K562 (cell line): ENCODE measurements at regions not wholly inside any gene's neighbourhood (a gene's known extent, or its start where the extent isn't known, plus 50 kb on each side); places are given as distances from the start of the nearest gene placed in this dataset.

Experiments used
- ATAC-seq: fragments of 200-7000 bp; cut with Tn5 transposase; 3 replicates; pipeline ENCODE4 v1.9.1; 2020; ENCODE audit warnings: moderate library complexity
- BruUV-seq: library from RNA; stranded (reverse); fragments of 400-500 nt; replicated peaks from 2 replicates; lab custom pipeline; 2021; lab: Mats Ljungman, UMichigan
- CTCF ChIA-PET: fragments of 300-600 bp; formaldehyde crosslinking; extraction: SDS; loops from one replicate; lab custom pipeline; 2021; ENCODE audit warnings: low intra/inter-chr PET ratio; lab: Yijun Ruan, JAX
- POLR2A ChIA-PET: fragments of 300-600, 350-650 bp; sonication (Branson Sonifier 250); formaldehyde crosslinking; extraction: SDS; loops from one replicate; lab custom pipeline; 2021; ENCODE audit warnings: antibody characterized with exemption, inconsistent platforms; lab: Yijun Ruan, JAX
- DNase-seq, 4 experiments: peaks; one replicate each; pipeline versions ENCODE4 v3.0.0 to v3.0.0-alpha.2; 2011 to 2018; ENCODE audit warnings: low spot score in 3 of 4, mixed read lengths in 3 of 4; ENCODE audit errors: extremely low read depth in 1 of 4
- FAIRE-seq: peaks from 2 replicates; lab custom pipeline; 2011; peaks lifted over from hg19 to GRCh38; lab: Jason Lieb, UNC
- H2AFZ ChIP-seq: 2 replicates; pipeline ENCODE4 v1.6.0; 2011; ENCODE audit warnings: low read depth, low read length, control low read depth, inconsistent platforms
- H3K27ac ChIP-seq: fragments of 200-600 bp; 3 replicates; pipeline ENCODE4 v1.8.0; 2011; ENCODE audit warnings: low read depth, mild to moderate bottlenecking, control low read depth, inconsistent platforms, low read length, moderate library complexity, mixed read lengths; ENCODE audit errors: extremely low read depth
- H3K27me3 ChIP-seq, 2 experiments: fragments of 300-600 bp in 1 of 2; 2 replicates in 1 of 2; 3 replicates in 1 of 2; pipeline versions ENCODE4 v1.6.0 to v1.8.0; 2011; ENCODE audit warnings: inconsistent platforms in 2 of 2, low read length in 2 of 2, mild to moderate bottlenecking in 1 of 2, mixed read lengths in 1 of 2, moderate library complexity in 1 of 2; ENCODE audit not compliant: control insufficient read depth in 2 of 2, insufficient read depth in 2 of 2
- H3K36me3 ChIP-seq: fragments of 300-600 bp; 3 replicates; pipeline ENCODE4 v1.8.0; 2011; ENCODE audit warnings: mild to moderate bottlenecking, low read length, inconsistent platforms; ENCODE audit not compliant: control insufficient read depth, insufficient read depth
- H3K4me1 ChIP-seq, 2 experiments: fragments of 200-600 bp in 1 of 2; replicated peaks in 1 of 2; 2 replicates in 1 of 2; 3 replicates in 1 of 2; pipeline versions ENCODE4 v1.5.1 to v1.8.0; 2011; ENCODE audit warnings: inconsistent platforms in 2 of 2, low read length in 2 of 2, mild to moderate bottlenecking in 1 of 2, mixed read lengths in 1 of 2, moderate library complexity in 1 of 2; ENCODE audit not compliant: control insufficient read depth in 2 of 2, insufficient read depth in 2 of 2
- H3K4me2 ChIP-seq: 2 replicates; pipeline ENCODE4 v1.6.1; 2011; ENCODE audit warnings: low read length, control low read depth, inconsistent platforms, mixed read lengths; ENCODE audit not compliant: insufficient read depth
- H3K4me3 ChIP-seq: fragments of 200-600 bp; sonication (generic), shearing (Covaris generic); 2 replicates; pipeline ENCODE4 v1.5.1; 2016; ENCODE audit warnings: control low read depth, inconsistent platforms
- H3K79me2 ChIP-seq: fragments of 200-600 bp; 3 replicates; pipeline ENCODE4 v1.8.0; 2011; ENCODE audit warnings: low read length, inconsistent platforms; ENCODE audit not compliant: control insufficient read depth, insufficient read depth
- H3K9ac ChIP-seq, 2 experiments: 2 replicates each; pipeline versions ENCODE4 v1.6.0 to v1.6.1; 2011; ENCODE audit warnings: low read depth in 2 of 2, low read length in 2 of 2, control low read depth in 1 of 2, inconsistent platforms in 1 of 2, mild to moderate bottlenecking in 1 of 2, mixed read lengths in 1 of 2; ENCODE audit not compliant: insufficient read depth in 1 of 2
- H3K9me1 ChIP-seq: one replicate; pipeline ENCODE4 v1.6.0; 2011; ENCODE audit warnings: inconsistent platforms, mild to moderate bottlenecking, low read length, moderate library complexity; ENCODE audit not compliant: control insufficient read depth, insufficient read depth
- H3K9me3 ChIP-seq: replicated peaks from 2 replicates; pipeline ENCODE4 v1.5.1; 2011; ENCODE audit warnings: low read depth, low read length, inconsistent platforms; ENCODE audit not compliant: control insufficient read depth, insufficient read depth
- H4K20me1 ChIP-seq: replicated peaks from 2 replicates; pipeline ENCODE4 v1.6.1; 2011; ENCODE audit warnings: low read length, inconsistent platforms, mixed read lengths; ENCODE audit not compliant: control insufficient read depth, insufficient read depth
- BACH1 ChIP-seq: fragments of 200-800 bp; sonication (Bioruptor generic); IDR thresholded peaks from 2 replicates; pipeline ENCODE4 v1.6.1; 2016; ENCODE audit warnings: missing genetic modification characterization, missing compliant biosample characterization
- CGGBP1 ChIP-seq: fragments of 250-450 bp; sonication (Bioruptor Pico); IDR thresholded peaks from 2 replicates; pipeline ENCODE4 v1.9.0; 2021; ENCODE audit warnings: mild to moderate bottlenecking
- DPF2 ChIP-seq: fragments of 450-650 bp; IDR thresholded peaks from 2 replicates; pipeline ENCODE4 v1.6.1; 2016
- ESRRA ChIP-seq: fragments of 450-650 bp; IDR thresholded peaks from 2 replicates; pipeline ENCODE4 v1.6.1; 2014; ENCODE audit warnings: low read depth, mild to moderate bottlenecking, moderate library complexity, borderline replicate concordance
- FOS ChIP-seq: IDR thresholded peaks from 3 replicates; pipeline ENCODE4 v1.6.1; 2011; ENCODE audit not compliant: insufficient read length; ENCODE audit errors: extremely low read depth
- NFATC3 ChIP-seq: fragments of 450-650 bp; IDR thresholded peaks from 2 replicates; pipeline ENCODE4 v1.6.1; 2017; ENCODE audit warnings: mild to moderate bottlenecking
- PREB ChIP-seq: sonication (generic); formaldehyde crosslinking; IDR thresholded peaks from 2 replicates; pipeline ENCODE4 v1.8.1; 2023; ENCODE audit warnings: mild to moderate bottlenecking, missing genetic modification reagents
- RBM39 ChIP-seq: fragments of 200-400 bp; formaldehyde crosslinking; optimal IDR thresholded peaks from 2 replicates; pipeline ENCODE3; 2018; ENCODE audit warnings: low read depth, low read length
- THRB ChIP-seq: fragments of 450-650 bp; formaldehyde crosslinking; conservative IDR thresholded peaks from 2 replicates; pipeline ENCODE4 v1.4.0; 2022; ENCODE audit warnings: mild to moderate bottlenecking, missing genetic modification characterization
- WHSC1 ChIP-seq: IDR thresholded peaks from one replicate; pipeline ENCODE4 v1.6.1; 2012; ENCODE audit warnings: low read length, control low read depth, inconsistent platforms
- ZNF282 ChIP-seq: sonication (generic); formaldehyde crosslinking; IDR thresholded peaks from 2 replicates; pipeline ENCODE4 v1.8.1; 2023; ENCODE audit warnings: missing genetic modification reagents
- ZNF398 ChIP-seq: fragments of 250-450 bp; sonication (Bioruptor Pico); IDR thresholded peaks from 2 replicates; pipeline ENCODE4 v1.8.0; 2021; ENCODE audit warnings: moderate library complexity, mild to moderate bottlenecking, inconsistent platforms
- ZNF696 ChIP-seq: fragments of 250-450 bp; sonication (Bioruptor Pico); conservative IDR thresholded peaks from 2 replicates; pipeline ENCODE4 v1.4.0; 2020; ENCODE audit warnings: mild to moderate bottlenecking, moderate library complexity
- WGBS: fragments of 100-300 bp; shearing (Covaris generic); methylation state at CpG from one replicate; pipeline ENCODE4 v1.1.6; 2016; ENCODE audit warnings: low coverage, mixed read lengths; ENCODE audit not compliant: insufficient coverage; ENCODE audit errors: missing lambda C conversion rate; 5-methylcytosine and 5-hydroxymethylcytosine counted together
- in situ Hi-C: fragments of 300-500 bp; cut with MboI; formaldehyde crosslinking; loops from 4 replicates; pipeline ENCODE4 v1.15.0; 2018; ENCODE audit warnings: inconsistent platforms, mixed read lengths
- intact Hi-C: fragments of 100-400 bp; cut with micrococcal nuclease; formaldehyde crosslinking; loops from 2 replicates; pipeline ENCODE4 v1.14.2; 2022

GRCh38 chr16:17563323-17564091, 92.7 kb upstream of the XYLT1 start:
- TF ChIP-seq FOS (no peak), THRB (CRISPR knock-in tag) (no peak), ZNF696 (CRISPR knock-in tag) (no peak), CGGBP1 (CRISPR knock-in tag) (no peak), PREB (no peak), DPF2 (no peak), ZNF282 (no peak), ZNF398 (no peak), NFATC3 (no peak), BACH1 (no peak), RBM39 (no peak), ESRRA (no peak), WHSC1 (no peak)
- H3K9ac ChIP-seq: no peak overlapping the region
- H3K4me3 ChIP-seq: no peak overlapping the region
- no peak for FAIRE-seq
- no peaks in the 10 kb centered on the region for H4K20me1 ChIP-seq
- no peaks in the 10 kb centered on the region for H3K4me1 ChIP-seq
- H3K9me1 ChIP-seq: no peaks in the 10 kb centered on the region
- H3K27me3 ChIP-seq: peaks cover 0 to 31% of the 10 kb centered on the region in 2 experiments; a peak in 2 of 5 replicates
- in situ Hi-C loops: no loop called here
- no peak for DNase-seq
- H2AFZ ChIP-seq: no peak overlapping the region
- no peaks in the 10 kb centered on the region for H3K36me3 ChIP-seq
- no peaks in the 10 kb centered on the region for H3K79me2 ChIP-seq
- H3K27ac ChIP-seq: no peak overlapping the region
- intact Hi-C loops: no loop called here
- WGBS: 4% methylated on average over 8 of the region's 8 CpGs
- no peaks in the 10 kb centered on the region for H3K9me3 ChIP-seq
- BruUV-seq: no TSS peak
- no peak overlapping the region for H3K4me2 ChIP-seq
- no peak for ATAC-seq
- ChIA-PET CTCF (no interaction called here), POLR2A (interaction anchor here (0.6 kb wide), 1 partner anchor 13 kb away, joined by 4 read pairs; no protein-coding TSS in a partner anchor)
